Osteoblast (primary cell): ENCODE measurements at regions not wholly inside any gene's neighbourhood (a gene's known extent, or its start where the extent isn't known, plus 50 kb on each side); places are given as distances from the start of the nearest gene placed in this dataset.

Experiments
- DNase-seq: peaks from one replicate; pipeline ENCODE4 v3.0.0; 2011; ENCODE audit warnings: low spot score, mixed read lengths; ENCODE audit not compliant: insufficient read length; ENCODE audit errors: missing footprints
- H2AFZ ChIP-seq: 2 replicates; pipeline ENCODE4 v1.6.0; 2011; ENCODE audit warnings: mild to moderate bottlenecking, low read length
- H3K27ac ChIP-seq: 2 replicates; pipeline ENCODE4 v1.5.1; 2011; ENCODE audit warnings: mild to moderate bottlenecking, low read depth, low read length, moderate library complexity
- H3K27me3 ChIP-seq: 2 replicates; pipeline ENCODE4 v1.6.0; 2012; ENCODE audit warnings: mild to moderate bottlenecking, control low read depth, inconsistent platforms, low read length, moderate library complexity; ENCODE audit not compliant: insufficient read depth
- H3K36me3 ChIP-seq: 2 replicates; pipeline ENCODE4 v1.5.1; 2011; ENCODE audit warnings: mild to moderate bottlenecking, low read length, control low read depth, moderate library complexity; ENCODE audit not compliant: insufficient read depth
- H3K4me1 ChIP-seq: 2 replicates; pipeline ENCODE4 v1.5.1; 2011; ENCODE audit warnings: mild to moderate bottlenecking, low read length, control low read depth, moderate library complexity; ENCODE audit not compliant: insufficient read depth
- H3K4me2 ChIP-seq: 2 replicates; pipeline ENCODE4 v1.6.0; 2011; ENCODE audit warnings: mild to moderate bottlenecking, low read length; ENCODE audit not compliant: insufficient read depth
- H3K4me3 ChIP-seq: fragments of 200-600 bp; sonication (generic); 3 replicates; pipeline ENCODE4 v1.5.1; 2012; ENCODE audit warnings: mild to moderate bottlenecking, low read length, inconsistent platforms; ENCODE audit not compliant: insufficient read depth
- H3K79me2 ChIP-seq: 2 replicates; pipeline ENCODE4 v1.6.0; 2012; ENCODE audit warnings: mild to moderate bottlenecking, low read length, control low read depth, inconsistent platforms; ENCODE audit not compliant: insufficient read depth
- H3K9me3 ChIP-seq: 2 replicates; pipeline ENCODE4 v1.5.1; 2011; ENCODE audit warnings: low read depth, low read length, control low read depth
- H4K20me1 ChIP-seq: 2 replicates; pipeline ENCODE4 v1.6.0; 2012; ENCODE audit warnings: mild to moderate bottlenecking, low read length, control low read depth; ENCODE audit not compliant: insufficient read depth
- TF ChIP-seq, protein P1 (sequence below): IDR thresholded peaks from 2 replicates; pipeline ENCODE4 v1.5.1; 2011; ENCODE audit warnings: mild to moderate bottlenecking, low read depth, low read length, moderate library complexity; ENCODE audit errors: extremely low read depth

DNA sequence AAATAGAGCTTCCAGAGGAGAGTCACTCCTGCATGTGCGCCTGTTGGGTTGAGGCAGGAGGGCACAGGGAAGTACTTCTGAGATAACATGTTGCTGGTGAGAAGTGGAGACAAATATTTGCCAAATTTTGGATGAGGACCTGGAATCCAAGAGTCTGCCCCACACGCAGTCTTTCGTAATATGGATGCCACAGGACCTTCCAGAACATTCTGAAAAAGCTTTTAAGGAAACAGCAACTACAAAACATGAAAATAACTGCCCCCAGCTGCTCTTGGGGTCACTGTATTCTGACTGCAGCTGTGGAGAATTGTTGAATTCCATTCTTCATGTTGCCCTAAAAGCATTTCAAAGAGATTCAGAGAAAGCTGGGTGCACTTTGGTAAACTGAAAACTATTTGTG lies 227.5 kb downstream of the C1D start:
- Histone ChIP-seq H3K27ac (no peak overlapping the region), H2AFZ (no peak overlapping the region), H3K79me2 (no peaks in the 10 kb centered on the region), H4K20me1 (no peaks in the 10 kb centered on the region), H3K27me3 (no peaks in the 10 kb centered on the region), H3K9me3 (no peaks in the 10 kb centered on the region), H3K36me3 (no peaks in the 10 kb centered on the region), H3K4me2 (no peak overlapping the region), H3K4me1 (peaks cover 7% of the 10 kb centered on the region), H3K4me3 (no peak overlapping the region)
- DNase-seq, result no peak
- TF ChIP-seq, protein P1, sequence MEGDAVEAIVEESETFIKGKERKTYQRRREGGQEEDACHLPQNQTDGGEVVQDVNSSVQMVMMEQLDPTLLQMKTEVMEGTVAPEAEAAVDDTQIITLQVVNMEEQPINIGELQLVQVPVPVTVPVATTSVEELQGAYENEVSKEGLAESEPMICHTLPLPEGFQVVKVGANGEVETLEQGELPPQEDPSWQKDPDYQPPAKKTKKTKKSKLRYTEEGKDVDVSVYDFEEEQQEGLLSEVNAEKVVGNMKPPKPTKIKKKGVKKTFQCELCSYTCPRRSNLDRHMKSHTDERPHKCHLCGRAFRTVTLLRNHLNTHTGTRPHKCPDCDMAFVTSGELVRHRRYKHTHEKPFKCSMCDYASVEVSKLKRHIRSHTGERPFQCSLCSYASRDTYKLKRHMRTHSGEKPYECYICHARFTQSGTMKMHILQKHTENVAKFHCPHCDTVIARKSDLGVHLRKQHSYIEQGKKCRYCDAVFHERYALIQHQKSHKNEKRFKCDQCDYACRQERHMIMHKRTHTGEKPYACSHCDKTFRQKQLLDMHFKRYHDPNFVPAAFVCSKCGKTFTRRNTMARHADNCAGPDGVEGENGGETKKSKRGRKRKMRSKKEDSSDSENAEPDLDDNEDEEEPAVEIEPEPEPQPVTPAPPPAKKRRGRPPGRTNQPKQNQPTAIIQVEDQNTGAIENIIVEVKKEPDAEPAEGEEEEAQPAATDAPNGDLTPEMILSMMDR, result no peak

DNA sequence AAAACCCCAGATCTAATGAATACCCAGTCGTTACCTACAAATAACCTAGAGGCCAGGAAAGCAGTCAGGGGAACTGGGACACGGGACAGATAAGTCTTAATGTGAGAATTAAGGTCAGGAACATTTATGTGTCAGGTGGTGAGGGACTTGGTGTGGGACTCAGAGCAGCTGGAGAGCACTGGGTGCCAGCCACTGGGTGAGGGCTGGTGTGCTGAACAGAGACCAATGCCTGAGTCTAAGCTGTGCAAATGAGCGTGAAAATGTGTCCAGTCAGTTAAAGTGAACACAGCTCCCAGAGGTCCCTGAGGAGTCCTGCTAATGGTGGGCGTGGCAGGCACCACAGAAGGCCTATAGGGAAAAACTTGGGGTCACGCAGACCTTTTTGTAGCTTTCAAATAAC lies 225.9 kb downstream of the C1D start:
- Histone ChIP-seq H2AFZ (no peak overlapping the region), H4K20me1 (no peaks in the 10 kb centered on the region), H3K4me1 (peaks cover 7% of the 10 kb centered on the region), H3K27ac (no peak overlapping the region), H3K27me3 (no peaks in the 10 kb centered on the region), H3K4me2 (no peak overlapping the region), H3K4me3 (no peak overlapping the region), H3K9me3 (no peaks in the 10 kb centered on the region), H3K36me3 (no peaks in the 10 kb centered on the region), H3K79me2 (no peaks in the 10 kb centered on the region)
- DNase-seq, result peak; percentile 43
- TF ChIP-seq, protein P1, result no peak

GRCh38 chr2:67838205-67838604 lies 224.6 kb downstream of the C1D start:
- no peak overlapping the region for H3K4me3 ChIP-seq
- H3K27me3 ChIP-seq, result no peaks in the 10 kb centered on the region
- peaks cover 7% of the 10 kb centered on the region for H3K4me1 ChIP-seq
- no peaks in the 10 kb centered on the region for H3K36me3 ChIP-seq
- H3K9me3 ChIP-seq, result no peaks in the 10 kb centered on the region
- H4K20me1 ChIP-seq, result no peaks in the 10 kb centered on the region
- H3K4me2 ChIP-seq, result no peak overlapping the region
- H3K27ac ChIP-seq, result no peak overlapping the region
- DNase-seq, result no peak
- TF ChIP-seq, protein P1, result no peak
- H2AFZ ChIP-seq, result no peak overlapping the region
- H3K79me2 ChIP-seq, result no peaks in the 10 kb centered on the region

DNA sequence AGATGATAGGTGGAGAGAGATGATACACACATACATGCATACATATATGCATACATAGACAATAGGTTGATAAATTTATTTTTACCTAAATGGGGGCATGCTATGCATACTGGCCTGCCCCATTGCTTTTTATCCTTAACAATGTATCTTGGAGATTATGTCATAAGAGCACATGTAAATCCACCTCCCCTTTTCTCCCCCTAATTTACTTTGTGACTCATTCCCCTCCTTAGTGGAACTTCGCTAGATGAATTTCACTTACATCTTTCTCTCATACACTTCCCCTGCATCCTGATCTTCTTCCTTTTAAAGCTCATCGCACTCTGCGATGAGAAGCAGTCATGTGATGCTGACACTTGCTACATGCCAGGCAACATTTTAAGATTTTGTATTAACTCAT lies 223.6 kb downstream of the C1D start:
- Histone ChIP-seq H3K27ac (no peak overlapping the region), H3K27me3 (no peaks in the 10 kb centered on the region), H3K4me3 (no peak overlapping the region), H3K9me3 (no peaks in the 10 kb centered on the region), H3K4me1 (peaks cover 7% of the 10 kb centered on the region), H4K20me1 (no peaks in the 10 kb centered on the region), H3K4me2 (no peak overlapping the region), H2AFZ (no peak overlapping the region), H3K79me2 (no peaks in the 10 kb centered on the region), H3K36me3 (no peaks in the 10 kb centered on the region)
- TF ChIP-seq, protein P1, result no peak
- DNase-seq, result peak; percentile 50
